ENCODE measurements at regions not wholly inside any gene's neighbourhood (a gene's known extent, or its start where the extent isn't known, plus 50 kb on each side); places are given as distances from the start of the nearest gene placed in this dataset.
"Not testable (repeated sequence)": the region's sequence is repeated elsewhere in the genome, so short reads cannot be mapped to it uniquely, and the experiment has no call there.

GRCh38 chr9:104234632-104235337 lies 140.7 kb downstream of the SMC2 start:
- H3K9me3 ChIP-seq (ENCODE audit: control insufficient read depth in 1 of 2, low read length in 2 of 2); H3K4me3 ChIP-seq (ENCODE audit: low read length in 2 of 2); CTCF ChIA-PET (ENCODE audit: partially characterized antibody); intact Hi-C loops (cut with micrococcal nuclease); H3K4me1 Mint-ChIP-seq; DNase-seq; H3K27me3 ChIP-seq (ENCODE audit: insufficient read depth, low read length); H3K27ac ChIP-seq (ENCODE audit: low read depth, low read length); H3K36me3 ChIP-seq (ENCODE audit: insufficient read depth, low read length); H3K4me1 ChIP-seq (ENCODE audit: insufficient read depth, low read length); H3K36me3 Mint-ChIP-seq; H3K27me3 Mint-ChIP-seq; H3K9me3 Mint-ChIP-seq; H3K27ac Mint-ChIP-seq; H3K4me3 Mint-ChIP-seq; POLR2A ChIA-PET (ENCODE audit: partially characterized antibody): not testable (repeated sequence)

- CTCF ChIA-PET (ENCODE audit: partially characterized antibody); POLR2A ChIA-PET (ENCODE audit: partially characterized antibody); H3K36me3 Mint-ChIP-seq: not testable (repeated sequence)
Measured at GRCh38 chr9:104235347-104236120, 141.4 kb downstream of the SMC2 start.

GRCh38 chr9:104238668-104239067 lies 144.6 kb downstream of the SMC2 start:
- H3K4me3 Mint-ChIP-seq, result no peak overlapping the region
- H3K27ac Mint-ChIP-seq, result no peak overlapping the region
- Histone ChIP-seq H3K27ac (ENCODE audit: low read depth, low read length) (no peak overlapping the region), H3K27me3 (ENCODE audit: insufficient read depth, low read length) (no peaks in the 10 kb centered on the region), H3K9me3 (ENCODE audit: control insufficient read depth in 1 of 2, low read length in 2 of 2) (no peaks in the 10 kb centered on the region), H3K4me1 (ENCODE audit: insufficient read depth, low read length) (no peaks in the 10 kb centered on the region), H3K4me3 (ENCODE audit: low read length in 2 of 2) (no peak overlapping the region), H3K36me3 (ENCODE audit: insufficient read depth, low read length) (no peaks in the 10 kb centered on the region)
- POLR2A ChIA-PET (ENCODE audit: partially characterized antibody), result no interaction called here
- H3K4me1 Mint-ChIP-seq, result no peaks in the 10 kb centered on the region
- intact Hi-C loops (cut with micrococcal nuclease), result no loop called here
- H3K36me3 Mint-ChIP-seq, result no peaks in the 10 kb centered on the region
- no peaks in the 10 kb centered on the region for H3K27me3 Mint-ChIP-seq
- H3K9me3 Mint-ChIP-seq, result peaks cover 0 to 6% (median 4%) of the 10 kb centered on the region in 8 donors
- DNase-seq, result no peak
- CTCF ChIA-PET (ENCODE audit: partially characterized antibody), result no interaction called here

More at GRCh38 chr9:104235347-104236120, 141.4 kb downstream of the SMC2 start:
- H3K9me3 Mint-ChIP-seq; intact Hi-C loops (cut with micrococcal nuclease); H3K27me3 ChIP-seq (ENCODE audit: insufficient read depth, low read length); H3K4me3 Mint-ChIP-seq; H3K36me3 ChIP-seq (ENCODE audit: insufficient read depth, low read length); H3K9me3 ChIP-seq (ENCODE audit: control insufficient read depth in 1 of 2, low read length in 2 of 2); H3K27me3 Mint-ChIP-seq; H3K4me1 Mint-ChIP-seq; H3K27ac Mint-ChIP-seq; H3K4me3 ChIP-seq (ENCODE audit: low read length in 2 of 2); H3K4me1 ChIP-seq (ENCODE audit: insufficient read depth, low read length); H3K27ac ChIP-seq (ENCODE audit: low read depth, low read length); DNase-seq: not testable (repeated sequence)

GRCh38 chr9:104240890-104241289 lies 146.8 kb downstream of the SMC2 start:
- Mint-ChIP-seq H3K27me3 (no peaks in the 10 kb centered on the region), H3K4me1 (no peaks in the 10 kb centered on the region), H3K4me3 (no peak overlapping the region), H3K9me3 (peaks cover 0 to 7% (median 2%) of the 10 kb centered on the region in 8 donors), H3K27ac (no peak overlapping the region), H3K36me3 (no peaks in the 10 kb centered on the region)
- Histone ChIP-seq H3K4me3 (ENCODE audit: low read length in 2 of 2) (no peak overlapping the region), H3K4me1 (ENCODE audit: insufficient read depth, low read length) (no peaks in the 10 kb centered on the region), H3K9me3 (ENCODE audit: control insufficient read depth in 1 of 2, low read length in 2 of 2) (no peaks in the 10 kb centered on the region), H3K27me3 (ENCODE audit: insufficient read depth, low read length) (no peaks in the 10 kb centered on the region), H3K27ac (ENCODE audit: low read depth, low read length) (no peak overlapping the region), H3K36me3 (ENCODE audit: insufficient read depth, low read length) (no peaks in the 10 kb centered on the region)
- ChIA-PET POLR2A (ENCODE audit: partially characterized antibody) (no interaction called here), CTCF (ENCODE audit: partially characterized antibody) (no interaction called here)
- no peak for DNase-seq
- intact Hi-C loops (cut with micrococcal nuclease), result no loop called here

GRCh38 chr9:104245925-104246324 lies 151.8 kb downstream of the SMC2 start:
- no peaks in the 10 kb centered on the region for H3K4me1 Mint-ChIP-seq
- H3K27me3 Mint-ChIP-seq, result no peaks in the 10 kb centered on the region
- no peak overlapping the region for H3K4me3 ChIP-seq (ENCODE audit: low read length in 2 of 2)
- H3K27ac Mint-ChIP-seq, result no peak overlapping the region
- no peaks in the 10 kb centered on the region for H3K36me3 ChIP-seq (ENCODE audit: insufficient read depth, low read length)
- peaks cover 0 to 5% (median 0%) of the 10 kb centered on the region in 8 donors for H3K9me3 Mint-ChIP-seq
- H3K4me3 Mint-ChIP-seq, result no peak overlapping the region
- POLR2A ChIA-PET (ENCODE audit: partially characterized antibody), result no interaction called here
- no peak overlapping the region for H3K27ac ChIP-seq (ENCODE audit: low read depth, low read length)
- H3K9me3 ChIP-seq (ENCODE audit: control insufficient read depth in 1 of 2, low read length in 2 of 2), result no peaks in the 10 kb centered on the region
- CTCF ChIA-PET (ENCODE audit: partially characterized antibody), result no interaction called here
- no peaks in the 10 kb centered on the region for H3K4me1 ChIP-seq (ENCODE audit: insufficient read depth, low read length)
- intact Hi-C loops (cut with micrococcal nuclease), result no loop called here
- no peaks in the 10 kb centered on the region for H3K27me3 ChIP-seq (ENCODE audit: insufficient read depth, low read length)
- no peak for DNase-seq
- no peaks in the 10 kb centered on the region for H3K36me3 Mint-ChIP-seq

GRCh38 chr9:104247899-104248460 lies 153.9 kb downstream of the SMC2 start:
- ChIA-PET CTCF (ENCODE audit: partially characterized antibody) (no interaction called here), POLR2A (ENCODE audit: partially characterized antibody) (no interaction called here)
- Histone ChIP-seq H3K27me3 (ENCODE audit: insufficient read depth, low read length) (no peaks in the 10 kb centered on the region), H3K4me1 (ENCODE audit: insufficient read depth, low read length) (no peaks in the 10 kb centered on the region), H3K9me3 (ENCODE audit: control insufficient read depth in 1 of 2, low read length in 2 of 2) (no peaks in the 10 kb centered on the region), H3K4me3 (ENCODE audit: low read length in 2 of 2) (no peak overlapping the region), H3K27ac (ENCODE audit: low read depth, low read length) (no peak overlapping the region), H3K36me3 (ENCODE audit: insufficient read depth, low read length) (no peaks in the 10 kb centered on the region)
- intact Hi-C loops (cut with micrococcal nuclease), result no loop called here
- H3K9me3 Mint-ChIP-seq, result peaks cover 0 to 10% (median 5%) of the 10 kb centered on the region in 8 donors
- H3K4me1 Mint-ChIP-seq, result no peaks in the 10 kb centered on the region
- no peak overlapping the region for H3K4me3 Mint-ChIP-seq
- no peaks in the 10 kb centered on the region for H3K36me3 Mint-ChIP-seq
- no peak for DNase-seq
- no peaks in the 10 kb centered on the region for H3K27me3 Mint-ChIP-seq
- H3K27ac Mint-ChIP-seq, result no peak overlapping the region

GRCh38 chr9:104256031-104256695 lies 162.1 kb downstream of the SMC2 start:
- H3K36me3 Mint-ChIP-seq, result no peaks in the 10 kb centered on the region
- no peak overlapping the region for H3K27ac Mint-ChIP-seq
- ChIA-PET CTCF (ENCODE audit: partially characterized antibody) (no interaction called here), POLR2A (ENCODE audit: partially characterized antibody) (no interaction called here)
- Histone ChIP-seq H3K4me3 (ENCODE audit: low read length in 2 of 2) (no peak overlapping the region), H3K36me3 (ENCODE audit: insufficient read depth, low read length) (no peaks in the 10 kb centered on the region), H3K27me3 (ENCODE audit: insufficient read depth, low read length) (no peaks in the 10 kb centered on the region), H3K27ac (ENCODE audit: low read depth, low read length) (no peak overlapping the region), H3K9me3 (ENCODE audit: control insufficient read depth in 1 of 2, low read length in 2 of 2) (no peaks in the 10 kb centered on the region), H3K4me1 (ENCODE audit: insufficient read depth, low read length) (no peaks in the 10 kb centered on the region)
- DNase-seq, result no peak
- peaks cover 0 to 3% of the 10 kb centered on the region in 2 donors for H3K27me3 Mint-ChIP-seq
- peaks cover 0 to 21% (median 11%) of the 10 kb centered on the region in 8 donors for H3K9me3 Mint-ChIP-seq
- intact Hi-C loops (cut with micrococcal nuclease), result no loop called here
- no peaks in the 10 kb centered on the region for H3K4me1 Mint-ChIP-seq
- H3K4me3 Mint-ChIP-seq, result no peak overlapping the region
